Neural cell (in vitro differentiated cells): ENCODE measurements at regions not wholly inside any gene's neighbourhood (a gene's known extent, or its start where the extent isn't known, plus 50 kb on each side); places are given as distances from the start of the nearest gene placed in this dataset.

Source experiments
- EP300 ChIP-seq: fragments of 450-650 bp; conservative IDR thresholded peaks from 2 replicates; pipeline ENCODE4 v1.6.1; 2014; ENCODE audit warnings: antibody characterized with exemption, mild to moderate bottlenecking, moderate library complexity; ENCODE audit not compliant: poor library complexity, severe bottlenecking
- POLR2AphosphoS5 ChIP-seq: IDR thresholded peaks from 2 replicates; pipeline ENCODE4 v1.6.1; 2012
- TF ChIP-seq, protein P1 (sequence below): fragments of 450-650 bp; IDR thresholded peaks from 2 replicates; pipeline ENCODE4 v1.5.1; 2014; ENCODE audit warnings: antibody characterized with exemption, mild to moderate bottlenecking, moderate library complexity; ENCODE audit not compliant: poor library complexity, severe bottlenecking

DNA sequence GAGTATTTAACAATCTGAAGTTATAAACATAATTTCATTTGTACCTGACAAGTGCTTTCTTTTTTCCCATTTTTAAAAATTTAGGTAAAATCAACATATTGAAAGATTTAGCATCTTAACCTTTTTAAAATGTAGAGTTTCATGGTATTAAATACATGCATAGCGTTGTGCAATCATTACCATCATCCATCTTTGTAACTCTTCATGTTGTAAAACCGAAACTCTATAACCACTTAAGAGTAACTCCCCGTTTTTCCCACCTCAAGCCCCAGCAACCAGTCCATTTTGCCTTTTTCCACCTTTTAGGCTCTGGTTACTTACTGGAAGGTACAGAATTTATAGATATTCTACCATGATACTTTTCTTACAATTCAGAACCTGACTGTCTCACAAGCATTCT is 892.5 kb downstream of the DNAJB9 start:
- TF ChIP-seq EP300 (no peak), POLR2AphosphoS5 (no peak)
- TF ChIP-seq, protein P1, sequence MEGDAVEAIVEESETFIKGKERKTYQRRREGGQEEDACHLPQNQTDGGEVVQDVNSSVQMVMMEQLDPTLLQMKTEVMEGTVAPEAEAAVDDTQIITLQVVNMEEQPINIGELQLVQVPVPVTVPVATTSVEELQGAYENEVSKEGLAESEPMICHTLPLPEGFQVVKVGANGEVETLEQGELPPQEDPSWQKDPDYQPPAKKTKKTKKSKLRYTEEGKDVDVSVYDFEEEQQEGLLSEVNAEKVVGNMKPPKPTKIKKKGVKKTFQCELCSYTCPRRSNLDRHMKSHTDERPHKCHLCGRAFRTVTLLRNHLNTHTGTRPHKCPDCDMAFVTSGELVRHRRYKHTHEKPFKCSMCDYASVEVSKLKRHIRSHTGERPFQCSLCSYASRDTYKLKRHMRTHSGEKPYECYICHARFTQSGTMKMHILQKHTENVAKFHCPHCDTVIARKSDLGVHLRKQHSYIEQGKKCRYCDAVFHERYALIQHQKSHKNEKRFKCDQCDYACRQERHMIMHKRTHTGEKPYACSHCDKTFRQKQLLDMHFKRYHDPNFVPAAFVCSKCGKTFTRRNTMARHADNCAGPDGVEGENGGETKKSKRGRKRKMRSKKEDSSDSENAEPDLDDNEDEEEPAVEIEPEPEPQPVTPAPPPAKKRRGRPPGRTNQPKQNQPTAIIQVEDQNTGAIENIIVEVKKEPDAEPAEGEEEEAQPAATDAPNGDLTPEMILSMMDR = no peak
